NCI-H748 treated with DMSO at 0.1 percent for 48 hours (cell line): ENCODE measurements at regions not wholly inside any gene's neighbourhood (a gene's known extent, or its start where the extent isn't known, plus 50 kb on each side); places are given as distances from the start of the nearest gene placed in this dataset.

ENCODE experiments used
- DNase-seq: peaks from one replicate; lab custom pipeline; 2025; lab: John Stamatoyannopoulos, UW

GRCh38 chr1:38456531-38456876 is 403.1 kb downstream of the RRAGC start:
- DNase-seq, result no peak

GRCh38 chr1:38455829-38456530 is 403.6 kb downstream of the RRAGC start:
- DNase-seq, result no peak

GRCh38 chr1:38454749-38455441 is 404.7 kb downstream of the RRAGC start:
- DNase-seq, result no peak

GRCh38 chr1:38454236-38454635 is 405.3 kb downstream of the RRAGC start:
- no peak for DNase-seq

GRCh38 chr1:38452246-38452645 is 405.7 kb upstream of the POU3F1 start:
- DNase-seq, result no peak

GRCh38 chr1:38451541-38451993 is 405.0 kb upstream of the POU3F1 start:
- no peak for DNase-seq

- DNase-seq, result no peak
These were observed 402.3 kb upstream of the POU3F1 start for GRCh38 chr1:38448893-38449292.

- DNase-seq, result no peak
These were observed 400.3 kb upstream of the POU3F1 start for GRCh38 chr1:38446936-38447335.

- no peak for DNase-seq
These were observed 398.3 kb upstream of the POU3F1 start for GRCh38 chr1:38444770-38445442.

- no peak for DNase-seq
These were observed 397.7 kb upstream of the POU3F1 start for GRCh38 chr1:38444311-38444710.

GRCh38 chr1:38440402-38440801 is 393.8 kb upstream of the POU3F1 start:
- no peak for DNase-seq

- no peak for DNase-seq
These were observed 390.2 kb upstream of the POU3F1 start for GRCh38 chr1:38436749-38437148.

GRCh38 chr1:38436006-38436405 is 389.4 kb upstream of the POU3F1 start:
- no peak for DNase-seq

- DNase-seq, result no peak
These were observed 386.6 kb upstream of the POU3F1 start for GRCh38 chr1:38433084-38433722.

- DNase-seq, result no peak
These were observed 385.2 kb upstream of the POU3F1 start for GRCh38 chr1:38431535-38432376.

GRCh38 chr1:38430949-38431348 is 384.4 kb upstream of the POU3F1 start:
- DNase-seq, result no peak

GRCh38 chr1:38424677-38425076 is 378.1 kb upstream of the POU3F1 start:
- no peak for DNase-seq

GRCh38 chr1:38420666-38421065 is 374.1 kb upstream of the POU3F1 start:
- DNase-seq, result no peak

- DNase-seq, result no peak
These were observed 371.8 kb upstream of the POU3F1 start for GRCh38 chr1:38418195-38419030.

- DNase-seq, result no peak
These were observed 357.1 kb upstream of the POU3F1 start for GRCh38 chr1:38403667-38404066.
